H1 (cell line): ENCODE measurements at regions not wholly inside any gene's neighbourhood (a gene's known extent, or its start where the extent isn't known, plus 50 kb on each side); places are given as distances from the start of the nearest gene placed in this dataset.

Source experiments
- CTCF ChIA-PET: fragments of 300-600 bp; sonication (Branson Sonifier 250); formaldehyde crosslinking; loops from one replicate; lab custom pipeline; 2021; ENCODE audit not compliant: partially characterized antibody; lab: Charles Lee
- POLR2A ChIA-PET: fragments of 300-600 bp; sonication (Branson Sonifier 250); formaldehyde crosslinking; loops from one replicate; lab custom pipeline; 2021; ENCODE audit warnings: inconsistent platforms; ENCODE audit not compliant: partially characterized antibody; lab: Charles Lee
- DNase-seq, 2 experiments: peaks; one replicate each; pipeline versions ENCODE4 v3.0.0 to v3.0.0-alpha.2; 2010 to 2022; ENCODE audit warnings: low spot score in 2 of 2, low read depth in 1 of 2, mixed read lengths in 1 of 2
- FAIRE-seq: peaks from 2 replicates; lab custom pipeline; 2011; peaks lifted over from hg19 to GRCh38; lab: Jason Lieb, UNC
- H2AFZ ChIP-seq: 2 replicates; pipeline ENCODE4 v1.8.1; 2012; ENCODE audit warnings: low read length, inconsistent platforms
- H2AK5ac ChIP-seq: 2 replicates; pipeline ENCODE4 v1.6.1; 2013; ENCODE audit warnings: low read depth, low read length
- H2BK120ac ChIP-seq: replicated peaks from 2 replicates; pipeline ENCODE3; 2013; ENCODE audit warnings: low read depth, low read length, inconsistent platforms
- H2BK12ac ChIP-seq: 2 replicates; pipeline ENCODE4 v1.6.1; 2013; ENCODE audit warnings: low read depth, low read length
- H2BK15ac ChIP-seq: 2 replicates; pipeline ENCODE4 v1.6.1; 2013; ENCODE audit warnings: low read length
- H2BK20ac ChIP-seq: 2 replicates; pipeline ENCODE4 v1.6.1; 2013; ENCODE audit warnings: low read length
- H2BK5ac ChIP-seq: 2 replicates; pipeline ENCODE4 v1.6.1; 2013; ENCODE audit warnings: low read depth, low read length
- H3K14ac ChIP-seq: 2 replicates; pipeline ENCODE4 v1.6.1; 2013; ENCODE audit warnings: inconsistent platforms; ENCODE audit not compliant: insufficient read length
- H3K18ac ChIP-seq: 2 replicates; pipeline ENCODE4 v1.6.1; 2013; ENCODE audit warnings: low read length; ENCODE audit errors: extremely low read depth
- H3K23ac ChIP-seq: 2 replicates; pipeline ENCODE4 v1.6.1; 2013; ENCODE audit warnings: inconsistent platforms; ENCODE audit not compliant: insufficient read length
- H3K23me2 ChIP-seq: 2 replicates; pipeline ENCODE4 v1.6.1; 2013; ENCODE audit warnings: low read depth, low read length
- H3K27ac ChIP-seq: 2 replicates; pipeline ENCODE4 v1.6.1; 2011; ENCODE audit warnings: low read depth, low read length, inconsistent platforms
- H3K27me3 ChIP-seq, 4 experiments: replicated peaks in 1 of 4; 1 replicate in 1 of 4; 2 replicates in 3 of 4; pipeline versions ENCODE4 v1.6.1 to v1.8.1; 2011 to 2013; ENCODE audit warnings: low read length in 3 of 4, mild to moderate bottlenecking in 3 of 4, inconsistent platforms in 2 of 4, mixed read lengths in 2 of 4, moderate library complexity in 1 of 4; ENCODE audit not compliant: control insufficient read depth in 3 of 4, insufficient read depth in 3 of 4; ENCODE audit errors: extremely low read depth in 1 of 4
- H3K36me3 ChIP-seq, 4 experiments: 2 replicates each; pipeline versions ENCODE4 v1.6.1 to v1.8.1; 2011 to 2013; ENCODE audit warnings: mild to moderate bottlenecking in 4 of 4, low read length in 3 of 4, moderate library complexity in 2 of 4, control low read depth in 1 of 4, inconsistent platforms in 1 of 4; ENCODE audit not compliant: insufficient read depth in 4 of 4, control insufficient read depth in 2 of 4
- H3K4ac ChIP-seq: replicated peaks from 2 replicates; pipeline ENCODE3; 2013; ENCODE audit warnings: low read length, low read depth, mixed read lengths, inconsistent platforms; ENCODE audit not compliant: insufficient read length
- H3K4me1 ChIP-seq, 4 experiments: replicated peaks in 1 of 4; 1 replicate in 1 of 4; 2 replicates in 3 of 4; pipeline versions ENCODE4 v1.6.1 to v1.8.1; 2011 to 2013; ENCODE audit warnings: low read length in 3 of 4, inconsistent platforms in 2 of 4, mixed read lengths in 1 of 4; ENCODE audit not compliant: insufficient read depth in 4 of 4, control insufficient read depth in 3 of 4
- H3K4me2 ChIP-seq, 2 experiments: 2 replicates each; pipeline versions ENCODE4 v1.6.1 to v1.8.1; 2011 to 2013; ENCODE audit warnings: low read depth in 2 of 2, low read length in 2 of 2, control low read depth in 1 of 2, inconsistent platforms in 1 of 2, mild to moderate bottlenecking in 1 of 2; ENCODE audit not compliant: insufficient read depth in 1 of 2
- H3K4me3 ChIP-seq, 4 experiments: fragments of 200-600, 300-600 bp in 1 of 4; sonication (generic), shearing (Covaris generic), sonication (Bioruptor Twin) in 1 of 4; 2 replicates each; pipeline versions ENCODE4 v1.5.1 to v1.8.1; 2011 to 2016; ENCODE audit warnings: low read length in 4 of 4, low read depth in 3 of 4, control low read depth in 2 of 4, inconsistent platforms in 2 of 4, mild to moderate bottlenecking in 2 of 4, mixed read lengths in 1 of 4, moderate library complexity in 1 of 4; ENCODE audit not compliant: insufficient read depth in 2 of 4; ENCODE audit errors: extremely low read depth in 1 of 4
- H3K56ac ChIP-seq: replicated peaks from 2 replicates; pipeline ENCODE3; 2013; ENCODE audit warnings: low read depth, mild to moderate bottlenecking, mixed read lengths, low read length, inconsistent platforms; ENCODE audit not compliant: insufficient read length
- H3K79me1 ChIP-seq: 2 replicates; pipeline ENCODE4 v1.6.1; 2013; ENCODE audit warnings: low read depth, low read length, control low read depth
- H3K79me2 ChIP-seq, 2 experiments: 2 replicates each; pipeline versions ENCODE4 v1.6.1 to v1.8.1; 2012 to 2013; ENCODE audit warnings: low read length in 2 of 2, mild to moderate bottlenecking in 2 of 2, inconsistent platforms in 1 of 2; ENCODE audit not compliant: insufficient read depth in 2 of 2, control insufficient read depth in 1 of 2
- H3K9ac ChIP-seq, 4 experiments: replicated peaks in 1 of 4; 1 replicate in 1 of 4; 2 replicates in 3 of 4; pipeline versions ENCODE4 v1.6.1 to v1.8.1; 2011 to 2013; ENCODE audit warnings: low read depth in 3 of 4, low read length in 3 of 4, control low read depth in 2 of 4, mild to moderate bottlenecking in 2 of 4, moderate library complexity in 2 of 4, inconsistent platforms in 1 of 4; ENCODE audit errors: extremely low read depth in 1 of 4
- H3K9me3 ChIP-seq, 2 experiments: 2 replicates each; pipeline versions ENCODE4 v1.6.1 to v1.8.1; 2012 to 2013; ENCODE audit warnings: mild to moderate bottlenecking in 2 of 2, moderate library complexity in 2 of 2, control low read depth in 1 of 2, inconsistent platforms in 1 of 2, low read depth in 1 of 2, low read length in 1 of 2, mixed read lengths in 1 of 2; ENCODE audit not compliant: insufficient read depth in 2 of 2
- H4K20me1 ChIP-seq, 2 experiments: replicated peaks in 1 of 2; 2 replicates each; pipeline versions ENCODE3 to v1.8.1; 2011 to 2013; ENCODE audit warnings: inconsistent platforms in 2 of 2, low read length in 2 of 2, mild to moderate bottlenecking in 1 of 2; ENCODE audit not compliant: insufficient read depth in 2 of 2, control insufficient read depth in 1 of 2
- H4K5ac ChIP-seq: 2 replicates; pipeline ENCODE4 v1.6.1; 2013; ENCODE audit warnings: low read length, low read depth, mixed read lengths, inconsistent platforms; ENCODE audit not compliant: insufficient read length
- H4K8ac ChIP-seq: 2 replicates; pipeline ENCODE4 v1.8.0; 2013; ENCODE audit warnings: mild to moderate bottlenecking, moderate library complexity, low read length, inconsistent platforms; ENCODE audit not compliant: insufficient read depth; ENCODE audit errors: extremely low read depth
- H4K91ac ChIP-seq: replicated peaks from 2 replicates; pipeline ENCODE3; 2013; ENCODE audit warnings: low read length, mixed read lengths, inconsistent platforms; ENCODE audit not compliant: insufficient read length
- ASH2L ChIP-seq: fragments of 200-600, 300-600 bp; sonication (generic); IDR thresholded peaks from one replicate; pipeline ENCODE4 v1.7.1; 2017; ENCODE audit warnings: low read length
- BRCA1 ChIP-seq: IDR thresholded peaks from 2 replicates; pipeline ENCODE4 v1.6.1; 2012; ENCODE audit warnings: low read depth, low read length, improper control_type of control experiment
- CEBPB ChIP-seq: IDR thresholded peaks from 2 replicates; pipeline ENCODE4 v1.6.1; 2012; ENCODE audit warnings: low read depth, low read length
- EZH2 ChIP-seq: fragments of 200-600 bp; sonication (generic); IDR thresholded peaks from 2 replicates; pipeline ENCODE4 v1.7.1; 2012; ENCODE audit warnings: low read depth, mild to moderate bottlenecking, moderate library complexity, low read length, inconsistent platforms; ENCODE audit not compliant: severe bottlenecking
- HDAC2 ChIP-seq, 2 experiments: fragments of 300-600 bp in 1 of 2; sonication (generic) in 1 of 2; IDR thresholded peaks; 2 replicates each; pipeline ENCODE4 v1.6.1; 2011 to 2012; ENCODE audit warnings: low read depth in 2 of 2, low read length in 2 of 2, mild to moderate bottlenecking in 2 of 2, moderate library complexity in 2 of 2, borderline replicate concordance in 1 of 2, inconsistent platforms in 1 of 2
- HDAC6 ChIP-seq: IDR thresholded peaks from one replicate; pipeline ENCODE4 v1.7.1; 2012; ENCODE audit warnings: low read depth, mild to moderate bottlenecking, inconsistent platforms, low read length, moderate library complexity
- KDM4A ChIP-seq: IDR thresholded peaks from one replicate; pipeline ENCODE4 v1.7.1; 2012; ENCODE audit warnings: low read depth, mild to moderate bottlenecking, moderate library complexity, low read length, inconsistent platforms; ENCODE audit not compliant: severe bottlenecking
- MAFK ChIP-seq: IDR thresholded peaks from 2 replicates; pipeline ENCODE4 v1.6.1; 2012; ENCODE audit warnings: low read depth, mild to moderate bottlenecking, improper control_type of control experiment, low read length
- POLR2A ChIP-seq, 2 experiments: IDR thresholded peaks; 1 replicate in 1 of 2; 2 replicates in 1 of 2; pipeline ENCODE4 v1.6.1; 2011; ENCODE audit warnings: low read depth in 2 of 2, low read length in 2 of 2, mild to moderate bottlenecking in 2 of 2; ENCODE audit errors: control extremely low read depth in 1 of 2
- RAD21 ChIP-seq, 2 experiments: IDR thresholded peaks in 1 of 2; conservative IDR thresholded peaks in 1 of 2; 2 replicates each; pipeline ENCODE4 v1.6.1; 2011; ENCODE audit warnings: low read depth in 2 of 2, low read length in 2 of 2, improper control_type of control experiment in 1 of 2, inconsistent platforms in 1 of 2, mild to moderate bottlenecking in 1 of 2, moderate library complexity in 1 of 2
- SAP30 ChIP-seq: fragments of 300-600 bp; sonication (generic); IDR thresholded peaks from 2 replicates; pipeline ENCODE4 v1.7.1; 2012; ENCODE audit warnings: low read length, moderate library complexity, mild to moderate bottlenecking, inconsistent platforms; ENCODE audit not compliant: insufficient read depth, insufficient replicate concordance
- SP2 ChIP-seq: IDR thresholded peaks from 2 replicates; pipeline ENCODE4 v1.6.1; 2012; ENCODE audit warnings: mild to moderate bottlenecking, low read length, inconsistent platforms
- YY1 ChIP-seq: IDR thresholded peaks from 2 replicates; pipeline ENCODE4 v1.6.1; 2011; ENCODE audit warnings: low read depth, mild to moderate bottlenecking, low read length
- WGBS, 2 experiments: shearing (Covaris generic) in 1 of 2; methylation state at CpG; one replicate each; pipeline versions ENCODE4 v1.1.6 to v1.1.7; 2013 to 2015; ENCODE audit warnings: low lambda C conversion rate in 2 of 2, mixed read lengths in 2 of 2, inconsistent platforms in 1 of 2, low coverage in 1 of 2, missing lambda C conversion rate in 1 of 2; ENCODE audit not compliant: insufficient replicate concordance in 2 of 2, insufficient coverage in 1 of 2, insufficient read length in 1 of 2; ENCODE audit errors: extremely low coverage in 1 of 2, missing lambda C conversion rate in 1 of 2; 5-methylcytosine and 5-hydroxymethylcytosine counted together

DNA sequence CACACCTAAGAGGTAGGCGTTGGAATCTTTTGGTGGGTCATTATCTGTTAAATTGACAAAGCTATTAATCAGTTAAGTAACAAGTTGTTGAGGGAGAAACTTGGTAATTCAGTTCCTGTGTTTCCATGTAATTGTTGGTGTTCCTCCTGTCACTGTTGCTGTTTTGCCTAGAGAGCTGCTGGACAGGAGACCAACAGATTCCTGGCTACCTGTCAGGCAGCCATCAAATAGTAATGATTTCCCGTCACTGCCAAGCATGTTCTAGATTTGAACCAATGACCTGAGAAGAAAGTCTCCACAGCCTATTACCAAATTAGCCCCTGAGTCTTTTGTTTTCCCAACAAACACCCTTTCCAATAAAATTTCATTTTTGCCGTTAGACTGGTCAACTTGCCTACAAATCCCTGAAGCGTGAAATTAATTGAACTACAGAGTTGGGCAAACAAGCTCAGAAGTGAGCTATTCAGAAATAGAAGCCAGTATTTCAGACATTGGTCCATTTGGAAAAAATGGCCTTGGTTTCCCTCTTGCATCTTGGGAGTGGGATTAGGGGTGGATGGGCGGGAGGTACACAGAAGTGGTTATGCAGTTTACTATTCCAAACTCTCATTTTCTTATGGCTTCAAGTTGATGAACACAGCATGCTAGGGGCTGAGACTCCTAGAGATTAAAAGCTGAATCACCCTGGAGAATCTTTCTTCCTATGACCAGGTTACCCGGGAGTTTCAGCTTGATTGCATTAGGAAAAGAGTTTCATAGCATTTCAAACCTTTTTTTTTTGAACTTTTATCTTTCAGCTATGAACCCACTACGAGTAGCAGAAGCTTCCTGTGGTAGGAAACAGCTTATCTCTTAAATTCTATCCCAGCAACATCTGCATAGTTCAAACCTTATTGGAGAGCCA is 262.8 kb upstream of the MAF start:
- Histone ChIP-seq H3K36me3 (no peaks in the 10 kb centered on the region), H4K8ac (no peak overlapping the region), H3K23me2 (no peaks in the 10 kb centered on the region), H3K27me3 (no peaks in the 10 kb centered on the region), H2BK5ac (no peak overlapping the region), H2BK20ac (no peak overlapping the region), H2BK15ac (no peak overlapping the region), H3K9me3 (no peaks in the 10 kb centered on the region), H3K4me1 (no peaks in the 10 kb centered on the region), H3K27ac (no peak overlapping the region), H2AFZ (no peak overlapping the region), H4K91ac (no peak overlapping the region), H3K4me3 (no peak overlapping the region), H3K9ac (no peak overlapping the region), H2AK5ac (no peak overlapping the region), H4K5ac (no peak overlapping the region), H3K14ac (no peak overlapping the region), H2BK12ac (no peak overlapping the region), H3K4ac (no peak overlapping the region), H2BK120ac (no peak overlapping the region), H3K23ac (no peak overlapping the region), H3K4me2 (no peak overlapping the region), H3K79me1 (no peaks in the 10 kb centered on the region), H3K18ac (no peak overlapping the region), H4K20me1 (no peaks in the 10 kb centered on the region), H3K79me2 (no peaks in the 10 kb centered on the region), H3K56ac (no peak overlapping the region)
- ChIA-PET CTCF (interaction anchor here (0.6 to 1.1 kb wide), 3 partner anchors 8 to 44 kb away, joined by 3 to 5 read pairs (median 4); no protein-coding TSS in a partner anchor), POLR2A (no interaction called here)
- TF ChIP-seq BRCA1: no peak
- no peak for TF ChIP-seq HDAC2 (IDR thresholded peaks at IDR 0.05; ENCODE audit: borderline replicate concordance in 1 of 2, low read depth in 2 of 2, low read length in 2 of 2)
- no peak for TF ChIP-seq RAD21 (IDR thresholded peaks at IDR 0.05 in 1 of 2, conservative IDR thresholded peaks at IDR 0.05 in 1 of 2; ENCODE audit: low read depth in 2 of 2, low read length in 2 of 2)
- no peak for TF ChIP-seq MAFK
- no peak for TF ChIP-seq HDAC6
- TF ChIP-seq YY1: no peak
- TF ChIP-seq EZH2: no peak
- no peak for TF ChIP-seq CEBPB
- TF ChIP-seq SAP30: no peak
- no peak for TF ChIP-seq KDM4A
- no peak for TF ChIP-seq SP2
- TF ChIP-seq ASH2L: no peak
- TF ChIP-seq POLR2A (IDR thresholded peaks at IDR 0.05; ENCODE audit: control extremely low read depth in 1 of 2, low read depth in 2 of 2, low read length in 2 of 2): no peak
- FAIRE-seq (no peak), DNase-seq (no peak)
- WGBS, 2 experiments: 89% methylated on average over 7 of the region's 7 CpGs; no CpG with 5 or more reads in 1 of the 2 experiments
